ENCODE measurements at regions not wholly inside any gene's neighbourhood (a gene's known extent, or its start where the extent isn't known, plus 50 kb on each side); places are given as distances from the start of the nearest gene placed in this dataset.

DNA sequence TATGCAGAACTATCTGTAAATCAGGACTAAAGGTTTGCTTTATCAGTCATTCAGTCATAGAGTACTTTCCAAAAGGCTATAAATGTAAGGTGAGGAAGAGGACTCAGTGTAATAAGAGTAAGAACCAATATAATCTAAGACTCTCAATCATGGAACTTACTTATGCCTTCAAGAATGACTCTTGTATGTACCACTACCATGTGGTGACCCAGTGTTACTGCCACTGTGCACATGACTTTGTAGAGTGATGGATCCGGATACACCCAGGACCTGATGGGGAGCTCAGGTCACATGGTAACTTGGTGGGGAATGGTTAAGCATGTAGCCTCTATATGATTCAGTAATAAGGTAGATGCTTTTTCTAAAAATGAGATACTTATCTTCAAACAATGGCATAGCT, 2099.8 kb downstream of the MRPL39 start:
- DNase-seq, result no peak

DNA sequence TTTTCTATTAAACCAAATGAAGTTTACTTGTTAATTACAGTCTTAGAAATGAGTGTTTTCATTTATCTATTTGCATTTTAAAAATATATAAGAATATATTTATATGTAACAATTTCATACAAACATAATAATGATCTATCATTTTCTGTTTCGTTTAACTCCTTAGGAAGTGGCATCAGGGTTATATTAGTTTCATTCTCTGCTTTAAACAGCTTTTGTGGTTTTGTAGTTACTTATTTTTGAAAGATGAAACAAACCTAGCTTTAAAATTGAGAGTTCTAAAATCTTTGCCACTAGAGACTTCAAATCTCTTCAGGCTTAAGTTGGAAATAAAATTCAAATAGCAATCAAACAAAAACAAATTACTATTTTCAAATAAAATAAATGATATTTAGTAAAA, 2110.6 kb downstream of the MRPL39 start:
- no peak for DNase-seq

DNA sequence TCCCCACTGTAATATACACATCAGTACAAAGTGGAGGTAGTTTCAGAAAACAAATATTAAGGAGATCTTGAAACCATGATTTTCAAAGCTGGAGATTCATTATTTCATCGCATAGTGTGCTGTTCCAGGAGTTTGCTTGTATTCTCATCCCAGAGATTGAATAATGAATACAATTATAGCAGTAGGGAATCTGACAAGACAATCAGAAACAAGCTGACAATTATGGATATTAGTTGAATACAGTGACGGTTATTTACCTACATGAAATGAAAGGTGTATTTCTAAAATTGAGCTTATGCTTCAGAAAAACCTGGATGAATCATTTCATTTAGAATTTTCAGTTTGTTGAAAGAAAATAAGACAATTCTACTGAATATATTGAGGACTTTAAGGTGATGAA, 2119.0 kb downstream of the MRPL39 start:
- no peak for DNase-seq

DNA sequence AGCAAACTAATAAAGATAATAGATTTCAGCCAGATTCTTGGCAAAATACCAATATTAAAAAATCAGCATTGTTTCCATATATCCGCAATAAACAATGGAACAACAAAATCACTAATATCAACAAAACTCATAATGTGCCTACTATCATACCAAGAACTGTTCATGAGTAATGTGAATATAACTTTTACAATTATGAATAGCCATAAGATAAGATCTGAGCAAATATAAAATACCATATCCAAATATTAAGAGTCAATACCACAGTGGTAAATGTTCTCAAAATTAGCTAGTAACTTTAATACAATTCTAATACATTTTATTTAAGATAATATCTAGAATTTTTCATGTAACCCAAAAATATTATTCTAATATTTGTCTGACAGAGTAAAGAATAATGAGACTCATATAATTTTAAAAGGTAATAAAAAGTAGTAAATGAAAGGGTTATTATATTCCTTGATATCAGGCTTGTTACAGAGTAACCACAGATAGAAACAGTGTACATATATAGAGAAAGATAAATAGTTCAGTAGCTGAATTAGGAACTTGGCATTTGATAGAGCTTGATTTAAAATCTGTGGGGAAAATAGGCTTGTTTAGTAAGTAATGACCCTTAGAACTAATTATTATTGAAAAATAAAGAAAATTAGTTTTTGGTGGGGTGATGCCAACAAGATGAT, 2126.6 kb downstream of the MRPL39 start:
- no peak for DNase-seq

DNA sequence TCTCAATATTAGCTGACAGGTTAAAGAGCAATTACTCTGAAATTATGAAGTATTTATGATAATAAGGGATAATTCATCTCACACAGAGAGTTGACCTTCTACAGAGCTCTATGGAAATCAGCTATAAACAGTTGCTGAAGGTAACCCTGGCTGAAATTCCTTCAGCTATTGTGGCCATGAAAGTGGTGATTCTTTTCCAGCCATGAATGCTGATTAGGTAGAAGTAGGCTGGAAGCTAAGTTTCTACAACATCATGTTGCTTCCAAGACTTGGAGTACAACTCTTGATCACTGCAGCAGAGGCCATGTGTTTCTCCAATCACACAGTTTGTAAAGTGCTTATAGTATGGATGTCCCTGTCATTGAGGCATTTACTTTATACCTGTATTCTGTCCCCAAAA, 2128.9 kb downstream of the MRPL39 start:
- no peak for DNase-seq

DNA sequence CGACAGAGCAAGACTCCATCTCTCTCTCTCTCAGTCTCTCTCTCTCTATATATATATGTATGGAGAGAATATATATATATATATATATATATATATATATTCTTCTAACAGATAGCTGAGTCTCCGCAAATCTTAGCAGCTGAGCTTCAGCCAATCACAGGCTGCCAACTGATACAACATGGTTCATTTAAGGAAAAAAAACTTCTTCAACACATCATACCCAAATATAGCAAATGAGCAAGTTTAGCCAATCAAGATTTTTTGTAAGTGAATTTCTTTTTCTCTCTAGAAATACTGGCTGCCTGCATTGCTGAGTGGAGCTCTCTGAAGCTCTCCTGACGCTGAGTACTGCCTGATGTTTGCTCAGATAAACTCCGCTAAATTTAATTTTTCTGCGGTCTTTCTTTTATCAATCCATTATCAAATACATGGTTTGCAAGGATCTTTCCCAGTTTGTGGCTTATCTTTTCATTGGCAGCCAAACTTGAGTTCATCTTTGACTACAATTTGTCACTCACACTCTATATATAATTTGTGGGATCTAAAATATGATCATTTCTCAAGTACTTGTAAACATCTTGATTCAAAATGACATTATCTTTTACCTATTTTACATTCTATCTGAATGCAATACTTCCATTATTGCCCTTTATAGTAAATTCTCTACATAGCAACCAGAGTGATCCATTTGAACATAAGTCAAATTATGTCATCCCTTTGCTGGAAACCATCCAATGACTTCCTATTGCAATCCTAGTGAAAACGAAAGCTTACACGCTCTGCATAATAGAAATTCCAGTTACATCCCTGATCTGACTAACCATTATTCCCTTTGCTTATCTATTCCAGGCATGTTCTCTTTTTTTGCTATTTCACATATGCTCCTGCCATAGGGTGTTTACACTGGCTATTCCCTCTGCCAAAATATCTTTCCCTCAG, 2131.7 kb downstream of the MRPL39 start:
- DNase-seq, result no peak

DNA sequence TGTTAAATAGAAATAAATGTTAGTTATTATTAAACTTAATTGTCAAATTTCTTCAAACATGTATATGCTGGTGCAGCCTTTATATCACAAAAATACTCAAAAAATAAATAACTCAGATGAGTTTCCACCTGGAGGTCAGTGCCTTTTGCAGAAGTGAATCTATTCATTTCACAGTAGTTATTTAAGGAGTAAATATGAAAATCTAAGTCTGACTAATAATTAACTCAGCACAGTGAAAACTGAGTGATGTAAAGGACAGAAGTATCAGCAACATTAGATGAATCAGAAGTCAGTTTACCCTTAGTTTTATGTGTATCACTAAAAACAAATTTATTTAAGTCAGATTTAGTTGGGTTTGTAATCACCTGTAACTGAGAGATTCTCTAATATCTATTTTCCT, 2135.4 kb downstream of the MRPL39 start:
- no peak for DNase-seq

DNA sequence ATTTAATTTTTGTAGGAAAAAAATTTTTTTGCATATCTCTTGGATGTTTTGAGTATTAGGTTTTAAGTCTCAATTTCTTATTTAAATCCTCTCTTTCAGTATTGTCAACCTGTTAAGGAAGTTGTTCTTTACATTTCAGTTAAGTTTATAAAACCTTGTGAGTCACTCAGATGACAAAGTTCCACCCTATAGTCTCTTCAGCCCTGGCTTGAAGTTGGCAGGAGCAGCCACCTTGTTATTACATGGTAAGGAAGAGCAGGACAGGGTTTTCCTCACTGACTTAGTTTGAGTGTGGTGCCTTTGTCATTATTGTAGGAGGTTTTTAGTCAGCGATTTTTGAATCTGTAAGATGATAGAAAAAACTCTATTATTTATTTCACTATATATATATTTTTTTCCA, 2143.9 kb downstream of the MRPL39 start:
- DNase-seq, result no peak

DNA sequence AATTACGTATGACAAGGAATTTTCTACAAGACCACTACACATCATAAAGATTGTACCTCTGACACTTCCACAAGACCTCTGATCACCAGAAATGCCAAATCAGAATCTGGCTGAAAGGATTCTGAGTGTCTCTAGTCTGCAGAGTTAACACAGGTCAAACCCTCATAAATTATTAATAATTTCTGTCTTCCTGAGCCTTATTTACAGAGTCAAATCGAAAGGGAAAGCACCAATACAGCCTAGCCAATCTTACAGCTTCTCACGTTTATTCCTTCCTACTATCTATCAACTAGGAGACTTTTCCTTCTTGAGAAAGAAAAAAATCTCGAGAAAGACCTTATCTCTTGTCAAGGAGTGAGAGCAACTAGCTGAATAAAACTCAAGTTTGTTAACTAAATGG, 2151.6 kb downstream of the MRPL39 start:
- DNase-seq, result no peak

DNA sequence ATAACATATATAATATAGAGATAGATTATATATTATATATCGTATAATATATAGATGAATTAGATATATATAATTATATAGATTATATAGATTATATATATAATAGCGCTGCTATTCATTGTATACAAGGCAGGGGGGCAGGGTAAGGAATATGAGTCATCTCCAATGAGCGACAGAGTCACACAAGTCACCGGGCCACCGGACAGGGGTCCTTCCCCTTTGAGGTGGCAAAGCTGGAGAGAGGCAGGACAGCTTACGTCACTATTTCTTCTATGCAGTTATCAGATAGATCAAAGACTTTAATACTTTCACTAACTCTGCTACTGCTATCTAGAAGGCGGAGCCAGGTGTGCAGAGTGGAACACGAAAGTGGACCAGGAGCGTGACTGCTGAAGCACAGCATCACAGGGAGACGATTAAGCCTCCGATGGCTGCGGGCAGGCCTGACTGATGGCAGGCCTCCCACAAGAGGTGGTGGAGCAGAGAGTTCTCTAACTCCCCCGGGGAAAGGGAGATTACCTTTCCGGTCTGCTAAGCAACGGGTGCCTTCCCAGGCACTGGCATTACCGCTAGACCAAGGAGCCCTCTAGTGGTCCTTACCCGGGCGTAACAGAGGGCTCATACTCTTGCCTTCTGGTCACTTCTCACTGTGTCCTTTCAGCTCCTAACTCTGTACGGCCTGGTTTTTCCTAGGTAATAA, 2154.7 kb downstream of the MRPL39 start:
- no peak for DNase-seq

DNA sequence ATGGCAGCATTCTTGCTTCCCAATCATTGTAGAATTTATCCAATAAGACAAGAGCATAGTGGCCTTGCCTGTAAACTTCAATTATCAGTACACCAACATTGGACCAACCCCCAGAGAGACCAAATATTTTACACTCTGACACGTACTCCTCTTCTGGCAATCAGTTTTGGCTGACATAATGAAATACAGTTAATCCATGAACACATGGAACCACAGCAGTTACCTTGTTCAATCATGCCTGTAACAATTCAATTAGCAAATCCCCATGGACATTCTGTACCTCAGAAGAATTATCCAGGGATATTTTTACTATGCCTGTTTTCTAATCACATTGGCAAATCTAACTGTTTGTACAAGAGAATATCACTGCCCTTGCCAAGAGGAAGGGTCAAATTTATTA, 2162.0 kb downstream of the MRPL39 start:
- DNase-seq, result no peak

DNA sequence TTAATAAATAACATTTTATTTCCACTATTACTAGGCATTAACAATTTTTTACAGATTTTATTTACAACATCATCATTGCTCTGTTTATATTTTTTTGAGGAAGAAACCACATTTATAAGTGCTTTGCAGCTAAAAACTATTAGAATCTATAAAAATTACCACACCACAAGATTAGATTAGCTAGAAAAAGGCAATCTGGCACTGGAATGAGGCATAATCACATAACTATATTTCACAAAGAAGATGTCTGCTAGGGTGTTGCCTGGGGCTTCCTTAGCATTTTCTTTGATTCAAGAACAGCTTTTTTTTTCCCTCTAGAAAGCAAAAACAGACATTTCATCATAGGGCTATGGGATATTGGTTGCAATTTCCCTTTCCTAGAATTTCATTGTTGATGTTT, 2169.2 kb downstream of the MRPL39 start:
- no peak for DNase-seq

DNA sequence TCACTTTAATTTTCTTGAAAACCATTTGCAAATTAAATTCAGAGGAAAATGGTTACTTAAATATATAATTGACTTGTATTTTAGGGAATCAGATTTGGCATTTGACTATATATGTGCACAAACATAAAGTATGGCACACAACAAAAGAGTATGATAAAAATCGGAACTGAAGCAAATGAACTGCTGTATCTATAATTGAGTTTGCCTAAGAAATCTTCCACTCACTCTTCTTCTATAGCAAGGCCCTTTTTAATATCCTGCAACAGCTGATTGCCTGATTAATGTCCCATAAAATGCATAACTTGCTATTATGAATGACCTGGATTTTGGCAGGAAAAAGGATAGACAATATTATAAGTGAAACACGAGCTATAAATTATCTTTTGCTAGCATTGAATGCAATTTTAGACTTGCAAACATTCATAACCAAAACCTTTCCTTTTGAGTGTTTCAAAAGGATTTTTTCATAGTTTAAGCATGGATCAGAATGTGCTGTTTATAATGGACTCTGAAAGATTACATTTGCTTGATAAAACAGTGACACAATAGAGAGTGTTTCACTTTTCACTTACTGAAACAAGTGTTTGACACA, 2204.3 kb downstream of the MRPL39 start:
- no peak for DNase-seq

DNA sequence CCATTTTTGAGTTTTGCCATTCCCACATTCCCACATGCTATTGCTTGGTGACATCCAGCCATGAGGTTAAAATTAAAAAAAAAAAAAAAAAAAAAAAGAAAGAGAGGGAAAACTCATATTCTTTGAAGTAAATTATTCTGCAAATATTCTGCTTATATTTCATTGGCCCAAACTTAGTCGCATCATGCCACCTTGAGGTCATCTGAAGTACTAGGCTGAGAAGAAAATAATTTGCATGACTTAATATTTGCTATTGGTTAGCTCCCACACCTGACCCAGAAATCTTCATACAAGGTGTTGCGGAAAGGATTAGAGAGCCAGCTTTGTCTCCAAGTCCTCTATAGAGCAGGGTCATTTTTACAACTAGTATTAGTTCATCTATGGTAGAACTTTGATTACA, 2206.0 kb downstream of the MRPL39 start:
- DNase-seq, result no peak

DNA sequence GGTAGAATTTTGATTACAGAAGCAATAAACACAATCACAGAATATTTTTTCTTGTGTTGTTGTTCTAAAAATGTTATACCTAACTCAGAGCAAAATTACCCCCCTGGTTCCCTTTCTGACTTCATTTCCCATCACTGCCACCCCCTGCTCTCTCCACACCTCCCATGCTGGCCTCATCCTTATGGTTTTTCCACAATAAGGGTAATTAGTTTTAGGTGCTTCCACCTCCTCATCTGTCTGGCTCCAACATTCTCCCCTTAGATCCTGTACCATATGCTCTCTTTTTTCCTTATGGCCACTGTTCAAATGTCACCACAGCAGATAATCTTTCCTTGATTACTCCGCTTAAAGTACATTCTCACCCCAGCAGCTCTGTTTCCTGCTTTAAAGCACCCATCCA, 2208.6 kb downstream of the MRPL39 start:
- no peak for DNase-seq

DNA sequence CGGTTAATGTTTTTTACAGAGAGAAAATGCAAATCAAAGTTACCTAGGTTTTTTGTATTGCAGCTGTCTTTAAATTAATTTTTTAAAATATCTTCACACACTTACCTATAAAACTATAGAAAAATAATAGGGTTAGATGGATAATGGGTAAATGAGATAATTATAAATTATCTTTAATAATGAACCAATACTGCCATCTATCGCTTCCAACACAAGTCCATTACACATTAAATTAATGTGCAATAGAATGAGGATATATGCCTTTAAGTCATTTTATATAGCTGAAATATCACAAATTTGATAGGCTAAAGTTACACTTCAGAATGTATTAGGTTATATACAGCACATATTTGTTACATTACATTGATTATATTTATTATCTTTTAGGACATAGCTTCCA, 2212.8 kb downstream of the MRPL39 start:
- DNase-seq, result no peak

DNA sequence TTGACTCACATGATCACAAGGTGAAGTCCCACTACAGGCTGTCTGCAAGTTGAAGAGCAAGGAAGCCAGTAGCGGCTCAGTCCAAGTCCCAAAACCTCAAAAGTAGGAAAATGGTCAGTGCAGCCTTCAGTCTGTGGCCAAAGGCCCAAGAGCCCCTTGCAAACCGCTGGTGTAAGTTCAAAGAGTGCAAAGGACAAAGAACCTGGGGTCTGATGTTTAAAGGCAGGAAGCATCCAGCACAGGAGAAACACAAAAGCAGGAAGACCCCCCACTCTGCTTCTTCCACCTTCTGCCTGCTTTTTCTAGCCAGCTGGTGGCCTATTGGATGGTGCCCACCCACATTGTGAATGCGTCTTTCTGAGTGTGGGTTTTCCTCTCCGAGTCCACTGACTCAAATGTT, 2222.6 kb downstream of the MRPL39 start:
- no peak for DNase-seq

DNA sequence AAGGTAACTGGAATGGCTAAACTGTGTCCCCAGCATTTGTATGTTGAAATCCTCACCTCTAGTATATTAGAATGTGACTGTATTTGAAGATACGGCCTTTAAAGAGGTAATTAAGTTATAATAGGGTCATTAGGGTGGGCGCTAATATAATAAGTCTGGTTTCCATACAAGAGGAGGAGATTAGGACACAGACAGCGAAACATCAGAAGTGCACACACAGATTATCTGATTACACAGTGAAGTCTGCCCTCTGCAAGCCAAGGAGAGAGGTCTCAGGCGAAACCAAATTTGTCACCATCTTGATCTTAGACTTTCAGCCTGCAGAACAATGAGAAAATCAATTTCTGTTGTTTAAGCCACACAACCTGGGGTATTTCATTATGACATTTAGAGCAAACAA, 2233.1 kb downstream of the MRPL39 start:
- no peak for DNase-seq

DNA sequence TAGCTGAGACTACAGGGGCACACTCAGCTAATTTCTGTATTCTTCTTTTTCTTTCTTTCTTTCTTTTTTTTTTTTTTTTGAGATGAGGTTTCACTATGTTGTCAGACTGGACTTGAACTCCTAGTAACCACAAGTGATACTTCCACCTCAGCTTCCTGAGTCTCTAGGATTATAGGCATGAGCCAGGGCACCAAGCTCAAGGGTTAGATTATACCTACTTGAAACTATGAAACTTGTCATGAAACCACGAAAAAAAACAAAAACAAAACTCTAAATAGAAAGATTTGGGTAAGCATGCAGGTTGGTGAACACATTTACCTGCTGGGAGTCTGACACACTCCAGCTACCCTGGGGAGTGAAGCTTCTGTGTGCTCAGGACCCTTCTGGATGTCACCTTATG, 2250.4 kb downstream of the MRPL39 start:
- no peak for DNase-seq

DNA sequence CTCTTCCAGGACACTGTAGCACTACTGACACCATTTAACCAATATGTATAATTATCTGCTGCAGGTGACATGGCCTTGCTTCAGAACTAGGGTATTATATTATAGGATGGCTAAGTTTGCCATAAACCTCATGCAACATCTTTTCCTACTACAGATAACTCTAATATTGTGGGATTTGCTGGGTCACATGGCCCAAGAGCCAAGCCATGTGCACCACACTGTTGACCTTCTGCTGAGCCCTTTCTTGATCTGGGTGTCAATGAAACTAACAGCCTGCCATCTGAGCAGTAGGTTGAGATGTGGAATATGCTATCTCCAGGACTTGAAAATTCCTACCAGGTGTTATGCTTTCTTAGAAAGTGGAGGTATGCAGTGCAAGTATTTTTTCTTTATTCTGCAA, 2291.1 kb downstream of the MRPL39 start:
- DNase-seq, result no peak

DNA sequence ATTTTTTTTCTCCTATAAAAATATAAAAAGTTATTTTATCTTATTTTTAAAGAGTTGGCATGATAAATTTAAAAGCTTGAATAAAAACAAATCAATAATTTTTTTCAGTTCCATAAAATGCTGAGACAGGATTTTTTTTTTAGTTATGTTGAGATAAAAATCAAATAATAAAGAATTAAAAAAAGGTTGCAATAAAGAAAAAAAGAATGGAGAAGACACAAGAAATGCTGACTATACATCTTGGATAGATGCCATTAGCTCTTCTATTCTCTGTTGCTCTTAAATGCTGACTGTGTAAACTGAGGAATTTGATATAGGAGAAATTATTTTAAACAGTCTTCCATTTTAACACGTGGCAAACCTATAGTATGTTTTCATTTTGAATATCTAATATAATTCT, 2298.5 kb downstream of the MRPL39 start:
- DNase-seq, result no peak

DNA sequence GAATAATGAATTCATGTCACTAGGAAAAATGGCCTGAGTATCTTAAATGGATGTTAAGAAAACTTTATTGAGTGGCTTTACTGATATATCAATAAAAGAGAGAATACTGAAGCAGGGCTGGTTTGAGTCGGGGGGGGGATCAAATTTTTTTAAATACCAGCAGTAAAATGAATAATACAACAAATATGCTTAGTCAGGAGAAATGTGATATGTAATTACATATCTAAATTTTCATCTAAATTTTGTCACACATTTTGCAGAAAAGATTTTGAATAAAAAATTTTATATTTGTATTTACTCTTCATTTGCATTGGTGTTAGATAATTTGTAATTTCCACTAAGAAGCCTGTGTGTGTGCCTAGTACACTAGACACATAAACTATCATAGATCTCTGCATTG, 2300.2 kb downstream of the MRPL39 start:
- no peak for DNase-seq

DNA sequence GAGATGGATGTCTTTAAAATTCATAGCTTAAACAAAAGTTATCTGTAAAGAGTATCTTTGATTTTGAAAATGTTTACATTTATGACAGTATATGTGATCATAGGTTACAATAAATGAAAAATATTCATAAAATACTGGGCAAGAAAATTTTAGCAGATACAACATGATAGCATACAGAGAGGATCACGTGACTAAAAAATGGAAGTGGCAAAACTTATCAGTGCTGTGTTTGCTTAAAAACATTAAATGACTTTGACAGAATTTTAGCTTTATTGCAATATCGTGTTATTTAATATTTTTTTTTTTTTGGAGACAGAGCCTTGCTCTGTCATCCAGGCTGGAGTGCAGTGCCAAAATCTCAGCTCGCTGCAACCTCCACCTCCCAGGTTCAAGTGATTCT, 2294.1 kb downstream of the NCAM2 start:
- no peak for DNase-seq

DNA sequence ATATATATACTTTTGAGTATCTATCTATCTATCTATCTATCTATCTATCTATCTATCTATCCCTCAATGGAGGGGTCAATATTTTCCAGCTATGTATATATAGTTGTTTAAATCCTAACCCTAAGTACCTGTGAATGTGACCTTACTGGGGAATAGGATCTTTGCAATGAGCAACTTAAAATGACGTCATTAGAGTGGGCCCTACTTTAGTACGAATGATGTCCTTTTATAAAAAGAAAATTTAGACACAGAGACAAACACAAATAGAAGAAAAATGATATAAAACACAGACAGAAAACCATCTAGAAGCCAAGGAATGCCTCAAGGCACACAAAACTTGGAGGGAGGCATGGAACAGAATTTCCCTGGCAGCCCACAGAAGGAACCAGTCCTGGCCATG, 2283.7 kb downstream of the NCAM2 start:
- no peak for DNase-seq

Measured in stimulated activated CD4-positive, alpha-beta T cell treated with anti-CD3 and anti-CD28 coated beads, Interleukin-12 subunit alpha, Interleukin-12 subunit beta, amount 100 ng/mL, for 4 hours (primary cell).